KMS-11 (cell line): ENCODE measurements at regions not wholly inside any gene's neighbourhood (a gene's known extent, or its start where the extent isn't known, plus 50 kb on each side); places are given as distances from the start of the nearest gene placed in this dataset.

ENCODE experiments used
- H2AFZ ChIP-seq: fragments of 200-600 bp; sonication (generic); 2 replicates; pipeline ENCODE4 v1.6.1; 2016; ENCODE audit warnings: antibody characterized with exemption, mixed run types, low read depth
- H3K27ac ChIP-seq: fragments of 200-600 bp; sonication (generic); 2 replicates; pipeline ENCODE4 v1.6.1; 2016; ENCODE audit warnings: mild to moderate bottlenecking, mixed run types
- H3K27me3 ChIP-seq: fragments of 200-600 bp; sonication (generic); 2 replicates; pipeline ENCODE4 v1.6.1; 2017; ENCODE audit warnings: mild to moderate bottlenecking, low read depth, mixed run types, moderate library complexity; ENCODE audit not compliant: insufficient read depth
- H3K36me3 ChIP-seq: fragments of 200-600 bp; sonication (generic); 2 replicates; pipeline ENCODE4 v1.6.1; 2017; ENCODE audit warnings: mild to moderate bottlenecking, mixed run types; ENCODE audit not compliant: insufficient read depth
- H3K4me1 ChIP-seq: fragments of 200-600 bp; sonication (generic); 2 replicates; pipeline ENCODE4 v1.6.1; 2016; ENCODE audit warnings: mild to moderate bottlenecking, low read depth, mixed run types; ENCODE audit not compliant: poor library complexity, severe bottlenecking
- H3K4me2 ChIP-seq: fragments of 200-600 bp; sonication (generic); 2 replicates; pipeline ENCODE4 v1.7.0; 2016; ENCODE audit warnings: mild to moderate bottlenecking, mixed run types
- H3K4me3 ChIP-seq: fragments of 200-600 bp; sonication (generic); IDR thresholded peaks from 2 replicates; pipeline ENCODE4 v1.6.1; 2017; ENCODE audit warnings: low read depth, low read length, mixed read lengths; ENCODE audit not compliant: insufficient read depth
- H3K79me2 ChIP-seq: fragments of 200-600 bp; sonication (generic); 2 replicates; pipeline ENCODE4 v1.6.1; 2016; ENCODE audit warnings: low read depth, mixed run types; ENCODE audit not compliant: insufficient read depth
- H3K9ac ChIP-seq: fragments of 200-600 bp; sonication (generic); 2 replicates; pipeline ENCODE4 v1.6.1; 2016; ENCODE audit warnings: mild to moderate bottlenecking, mixed run types
- H4K20me1 ChIP-seq: fragments of 200-600 bp; sonication (generic); 2 replicates; pipeline ENCODE4 v1.6.1; 2016; ENCODE audit warnings: mild to moderate bottlenecking, mixed run types; ENCODE audit not compliant: insufficient read depth
- CTCF ChIP-seq: fragments of 200-600 bp; sonication (generic); conservative IDR thresholded peaks from 2 replicates; pipeline ENCODE4 v1.6.1; 2017; ENCODE audit warnings: low read depth, mild to moderate bottlenecking, antibody characterized with exemption, low read length, moderate library complexity, mixed read lengths

GRCh38 chr2:155692856-155693255 lies 639.7 kb downstream of the NR4A2 start:
- TF ChIP-seq CTCF: no peak
- Histone ChIP-seq H3K27ac (no peak overlapping the region), H3K4me2 (no peak overlapping the region), H3K79me2 (no peaks in the 10 kb centered on the region), H2AFZ (no peak overlapping the region), H3K27me3 (no peaks in the 10 kb centered on the region), H3K9ac (no peak overlapping the region), H4K20me1 (no peaks in the 10 kb centered on the region), H3K4me1 (no peaks in the 10 kb centered on the region), H3K4me3 (no peak overlapping the region), H3K36me3 (no peaks in the 10 kb centered on the region)

- Histone ChIP-seq H3K79me2 (no peaks in the 10 kb centered on the region), H3K27ac (no peak overlapping the region), H3K4me3 (no peak overlapping the region), H3K4me2 (no peak overlapping the region), H4K20me1 (no peaks in the 10 kb centered on the region), H2AFZ (no peak overlapping the region), H3K4me1 (no peaks in the 10 kb centered on the region), H3K27me3 (no peaks in the 10 kb centered on the region), H3K36me3 (no peaks in the 10 kb centered on the region), H3K9ac (no peak overlapping the region)
- no peak for TF ChIP-seq CTCF
Measured at GRCh38 chr2:155692106-155692505, 640.4 kb downstream of the NR4A2 start.

GRCh38 chr2:155690785-155691184 lies 641.7 kb downstream of the NR4A2 start:
- no peaks in the 10 kb centered on the region for H3K79me2 ChIP-seq
- TF ChIP-seq CTCF: no peak
- H3K27me3 ChIP-seq: no peaks in the 10 kb centered on the region
- H3K27ac ChIP-seq: no peak overlapping the region
- H3K36me3 ChIP-seq: no peaks in the 10 kb centered on the region
- no peak overlapping the region for H3K9ac ChIP-seq
- H3K4me2 ChIP-seq: no peak overlapping the region
- H3K4me1 ChIP-seq: no peaks in the 10 kb centered on the region
- H4K20me1 ChIP-seq: no peaks in the 10 kb centered on the region
- H2AFZ ChIP-seq: no peak overlapping the region
- no peak overlapping the region for H3K4me3 ChIP-seq

GRCh38 chr2:155689791-155690190 lies 642.7 kb downstream of the NR4A2 start:
- H3K36me3 ChIP-seq: no peaks in the 10 kb centered on the region
- no peak overlapping the region for H3K4me3 ChIP-seq
- no peak overlapping the region for H3K4me2 ChIP-seq
- no peaks in the 10 kb centered on the region for H3K79me2 ChIP-seq
- H3K27me3 ChIP-seq: no peaks in the 10 kb centered on the region
- no peak overlapping the region for H3K27ac ChIP-seq
- no peaks in the 10 kb centered on the region for H3K4me1 ChIP-seq
- H3K9ac ChIP-seq: no peak overlapping the region
- no peak for TF ChIP-seq CTCF
- H4K20me1 ChIP-seq: no peaks in the 10 kb centered on the region
- no peak overlapping the region for H2AFZ ChIP-seq

GRCh38 chr2:155687181-155687580 lies 645.3 kb downstream of the NR4A2 start:
- Histone ChIP-seq H3K36me3 (no peaks in the 10 kb centered on the region), H3K27me3 (no peaks in the 10 kb centered on the region), H4K20me1 (no peaks in the 10 kb centered on the region), H3K4me2 (no peak overlapping the region), H3K27ac (no peak overlapping the region), H3K9ac (no peak overlapping the region), H3K4me1 (no peaks in the 10 kb centered on the region), H2AFZ (no peak overlapping the region), H3K4me3 (no peak overlapping the region), H3K79me2 (no peaks in the 10 kb centered on the region)
- no peak for TF ChIP-seq CTCF
